Calu3 (cell line): ENCODE measurements at regions not wholly inside any gene's neighbourhood (a gene's known extent, or its start where the extent isn't known, plus 50 kb on each side); places are given as distances from the start of the nearest gene placed in this dataset.

ENCODE experiments used
- BruUV-seq: library from RNA; stranded (reverse); fragments of 400-500 nt; replicated peaks from 2 replicates; lab custom pipeline; 2021; lab: Mats Ljungman, UMichigan
- CTCF ChIA-PET: fragments of 300-600 bp; sonication (Branson Sonifier 250); formaldehyde crosslinking; loops from one replicate; lab custom pipeline; 2022; ENCODE audit warnings: antibody characterized with exemption; lab: Charles Lee
- DNase-seq: peaks from one replicate; pipeline ENCODE4 v3.0.0; 2022
- H3K27ac Mint-ChIP-seq: one replicate; pipeline ENCODE4 v1.8.0; 2022; ENCODE audit warnings: mixed read lengths; ENCODE audit not compliant: unreplicated experiment
- H3K27me3 Mint-ChIP-seq: one replicate; pipeline ENCODE4 v1.8.0; 2022; ENCODE audit warnings: mixed read lengths; ENCODE audit not compliant: unreplicated experiment
- H3K36me3 Mint-ChIP-seq: one replicate; pipeline ENCODE4 v1.8.0; 2022; ENCODE audit warnings: mild to moderate bottlenecking, moderate library complexity, mixed read lengths; ENCODE audit not compliant: insufficient read depth, unreplicated experiment
- H3K4me1 Mint-ChIP-seq: one replicate; pipeline ENCODE4 v1.8.0; 2022; ENCODE audit warnings: mild to moderate bottlenecking, low read depth, mixed read lengths; ENCODE audit not compliant: unreplicated experiment
- H3K4me3 Mint-ChIP-seq: one replicate; pipeline ENCODE4 v1.8.0; 2022; ENCODE audit warnings: mild to moderate bottlenecking, low read depth, moderate library complexity, mixed read lengths; ENCODE audit not compliant: unreplicated experiment
- H3K9me3 Mint-ChIP-seq: one replicate; pipeline ENCODE4 v1.8.0; 2022; ENCODE audit warnings: low read depth, mixed read lengths; ENCODE audit not compliant: unreplicated experiment
- intact Hi-C: fragments of 100-400 bp; cut with micrococcal nuclease; formaldehyde crosslinking; loops from one replicate; pipeline ENCODE4 v1.10.0; 2022; ENCODE audit not compliant: unreplicated experiment
- TF ChIP-seq, protein P1 (sequence below): fragments of 200-600 bp; IDR thresholded peaks from one replicate; pipeline ENCODE4 v1.8.0; 2022; ENCODE audit warnings: antibody characterized with exemption; ENCODE audit not compliant: unreplicated experiment

DNA sequence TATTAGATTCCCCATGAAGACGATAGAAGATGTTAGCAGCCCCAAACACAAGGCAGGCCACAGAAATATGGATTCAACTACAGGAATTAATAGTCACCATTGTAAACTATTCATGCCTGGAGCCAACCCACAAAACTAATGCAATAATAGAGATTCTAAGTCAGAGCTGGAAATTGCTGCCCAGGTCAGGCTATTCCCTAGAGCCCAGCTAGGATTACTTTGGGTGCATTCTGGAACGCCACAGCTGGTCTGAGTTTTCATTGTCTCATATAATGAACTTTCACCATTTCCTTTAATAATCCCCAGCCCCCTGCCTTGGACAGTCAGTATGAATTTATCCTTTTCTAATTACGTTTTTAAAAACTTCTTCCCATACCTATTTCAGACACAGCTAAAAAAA lies 252.6 kb downstream of the PAPSS1 start:
- Mint-ChIP-seq H3K27me3 (no peaks in the 10 kb centered on the region), H3K4me3 (no peak overlapping the region), H3K4me1 (no peaks in the 10 kb centered on the region), H3K9me3 (no peaks in the 10 kb centered on the region), H3K27ac (no peak overlapping the region), H3K36me3 (no peaks in the 10 kb centered on the region)
- CTCF ChIA-PET = no interaction called here
- no TSS peak for BruUV-seq
- no peak for DNase-seq
- intact Hi-C loops = no loop called here
- TF ChIP-seq, protein P1, sequence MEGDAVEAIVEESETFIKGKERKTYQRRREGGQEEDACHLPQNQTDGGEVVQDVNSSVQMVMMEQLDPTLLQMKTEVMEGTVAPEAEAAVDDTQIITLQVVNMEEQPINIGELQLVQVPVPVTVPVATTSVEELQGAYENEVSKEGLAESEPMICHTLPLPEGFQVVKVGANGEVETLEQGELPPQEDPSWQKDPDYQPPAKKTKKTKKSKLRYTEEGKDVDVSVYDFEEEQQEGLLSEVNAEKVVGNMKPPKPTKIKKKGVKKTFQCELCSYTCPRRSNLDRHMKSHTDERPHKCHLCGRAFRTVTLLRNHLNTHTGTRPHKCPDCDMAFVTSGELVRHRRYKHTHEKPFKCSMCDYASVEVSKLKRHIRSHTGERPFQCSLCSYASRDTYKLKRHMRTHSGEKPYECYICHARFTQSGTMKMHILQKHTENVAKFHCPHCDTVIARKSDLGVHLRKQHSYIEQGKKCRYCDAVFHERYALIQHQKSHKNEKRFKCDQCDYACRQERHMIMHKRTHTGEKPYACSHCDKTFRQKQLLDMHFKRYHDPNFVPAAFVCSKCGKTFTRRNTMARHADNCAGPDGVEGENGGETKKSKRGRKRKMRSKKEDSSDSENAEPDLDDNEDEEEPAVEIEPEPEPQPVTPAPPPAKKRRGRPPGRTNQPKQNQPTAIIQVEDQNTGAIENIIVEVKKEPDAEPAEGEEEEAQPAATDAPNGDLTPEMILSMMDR = no peak

DNA sequence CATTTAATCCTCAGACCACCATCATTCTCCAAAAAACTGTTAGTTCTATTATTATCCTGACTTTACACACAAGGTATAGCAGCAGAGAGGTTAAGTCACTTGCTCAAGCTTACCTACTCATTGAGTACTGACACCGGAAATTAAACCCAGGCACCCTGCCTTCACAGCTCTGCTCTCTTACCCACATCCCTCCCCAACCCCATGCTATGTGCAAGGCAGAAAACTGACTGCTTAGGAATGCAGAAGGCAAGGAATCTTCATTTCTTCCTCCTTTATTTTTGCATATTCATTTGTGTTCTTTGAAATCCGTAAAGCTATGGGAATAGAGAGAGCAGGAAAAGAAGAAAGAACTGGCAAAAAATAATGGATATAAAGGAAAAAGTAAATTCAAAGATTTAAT lies 261.8 kb downstream of the PAPSS1 start:
- Mint-ChIP-seq H3K4me1 (no peaks in the 10 kb centered on the region), H3K4me3 (no peak overlapping the region), H3K36me3 (no peaks in the 10 kb centered on the region), H3K27me3 (no peaks in the 10 kb centered on the region), H3K27ac (no peak overlapping the region), H3K9me3 (no peaks in the 10 kb centered on the region)
- TF ChIP-seq, protein P1 = no peak
- no TSS peak for BruUV-seq
- no peak for DNase-seq
- CTCF ChIA-PET = no interaction called here
- intact Hi-C loops = no loop called here

DNA sequence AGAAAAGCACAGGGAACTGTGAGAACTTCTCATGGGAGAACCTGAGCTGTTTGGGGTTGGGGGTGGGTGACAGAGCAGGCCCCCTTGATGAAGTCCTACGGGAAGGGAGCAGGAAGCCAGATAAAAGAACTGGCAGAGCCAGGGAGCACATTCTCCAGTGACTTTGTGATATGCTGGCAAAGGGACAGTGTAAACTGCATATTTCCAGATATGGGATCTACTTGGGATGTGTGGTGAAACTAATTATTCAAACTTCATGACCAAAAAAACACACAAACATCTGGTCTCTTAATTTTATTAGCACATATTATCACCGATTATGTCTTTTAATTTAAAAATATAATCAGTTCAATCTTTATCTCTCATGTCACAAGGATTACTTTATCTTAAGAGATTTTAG lies 266.0 kb downstream of the PAPSS1 start:
- Mint-ChIP-seq H3K4me3 (no peak overlapping the region), H3K36me3 (no peaks in the 10 kb centered on the region), H3K4me1 (no peaks in the 10 kb centered on the region), H3K27ac (no peak overlapping the region), H3K9me3 (no peaks in the 10 kb centered on the region), H3K27me3 (no peaks in the 10 kb centered on the region)
- intact Hi-C loops = no loop called here
- no peak for DNase-seq
- CTCF ChIA-PET = no interaction called here
- TF ChIP-seq, protein P1 = no peak
- BruUV-seq = no TSS peak

DNA sequence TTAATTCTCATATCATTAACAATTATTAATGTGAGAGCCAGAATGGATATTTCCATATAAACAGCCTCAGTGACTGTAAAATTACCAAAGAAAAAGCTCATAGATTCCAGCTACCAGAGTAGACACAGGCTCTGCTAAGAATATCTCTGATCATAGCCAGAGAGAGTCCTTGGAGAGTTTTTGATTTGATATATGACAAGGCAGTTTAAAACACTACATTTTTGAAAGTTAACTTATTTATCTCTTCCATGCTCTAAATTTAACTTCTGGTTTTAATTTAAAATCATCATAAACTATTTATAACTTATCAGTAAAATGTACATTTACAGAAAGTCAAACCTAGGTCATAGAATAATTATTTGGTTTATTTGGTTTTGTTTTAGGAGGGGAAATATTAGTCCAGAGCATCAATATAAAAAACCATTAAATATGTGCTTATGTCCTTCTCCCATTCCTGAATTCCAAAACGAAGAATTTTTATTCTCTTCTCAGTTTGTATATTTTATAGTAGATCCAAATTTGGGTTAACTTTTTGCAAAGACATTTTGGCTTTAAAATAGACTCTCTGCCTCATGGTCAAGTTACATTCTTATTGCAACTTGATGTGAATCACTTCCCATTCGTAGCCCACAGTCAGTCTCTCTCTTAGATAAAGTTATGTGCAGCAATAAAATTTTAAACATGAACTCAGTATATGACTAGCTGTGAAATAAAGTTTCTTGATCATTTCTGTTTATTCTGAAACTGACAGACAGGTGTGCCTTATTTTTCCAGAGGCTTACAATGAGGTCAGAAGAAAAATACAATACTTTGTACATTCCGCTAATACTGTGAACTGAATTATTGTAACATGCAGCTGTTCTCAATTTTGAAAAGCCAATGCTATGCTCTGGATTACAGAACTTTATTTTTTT lies 267.1 kb downstream of the PAPSS1 start:
- Mint-ChIP-seq H3K4me3 (no peak overlapping the region), H3K9me3 (no peaks in the 10 kb centered on the region), H3K27me3 (no peaks in the 10 kb centered on the region), H3K27ac (no peak overlapping the region), H3K4me1 (no peaks in the 10 kb centered on the region), H3K36me3 (no peaks in the 10 kb centered on the region)
- intact Hi-C loops = no loop called here
- DNase-seq = no peak
- CTCF ChIA-PET = no interaction called here
- TF ChIP-seq, protein P1 = no peak
- no TSS peak for BruUV-seq
